ENCODE measurements at regions not wholly inside any gene's neighbourhood (a gene's known extent, or its start where the extent isn't known, plus 50 kb on each side); places are given as distances from the start of the nearest gene placed in this dataset.

GRCh38 chr6:113383701-113384100 is 473.4 kb upstream of the MARCKS start:
- TF ChIP-seq EZH2 (IDR thresholded peaks at IDR 0.05; ENCODE audit: low read depth, unreplicated experiment) (no peak), CREB1 (CRISPR knock-in tag; IDR thresholded peaks at IDR 0.05; ENCODE audit: low read depth) (no peak), REST (IDR thresholded peaks at IDR 0.05; ENCODE audit: unreplicated experiment) (no peak), EZH2phosphoT487 (IDR thresholded peaks at IDR 0.05; ENCODE audit: unreplicated experiment) (no peak), POLR2AphosphoS5 (IDR thresholded peaks at IDR 0.05; ENCODE audit: low read depth) (no peak), ZNF331 (CRISPR knock-in tag; IDR thresholded peaks at IDR 0.05; ENCODE audit: low read depth) (no peak), ZNF114 (CRISPR knock-in tag; IDR thresholded peaks at IDR 0.05) (no peak), JUNB (IDR thresholded peaks at IDR 0.05; ENCODE audit: unreplicated experiment) (no peak), STAT1 (IDR thresholded peaks at IDR 0.05; ENCODE audit: unreplicated experiment) (no peak), NANOG (IDR thresholded peaks at IDR 0.05; ENCODE audit: borderline replicate concordance) (no peak)
- TF ChIP-seq, protein P1, sequence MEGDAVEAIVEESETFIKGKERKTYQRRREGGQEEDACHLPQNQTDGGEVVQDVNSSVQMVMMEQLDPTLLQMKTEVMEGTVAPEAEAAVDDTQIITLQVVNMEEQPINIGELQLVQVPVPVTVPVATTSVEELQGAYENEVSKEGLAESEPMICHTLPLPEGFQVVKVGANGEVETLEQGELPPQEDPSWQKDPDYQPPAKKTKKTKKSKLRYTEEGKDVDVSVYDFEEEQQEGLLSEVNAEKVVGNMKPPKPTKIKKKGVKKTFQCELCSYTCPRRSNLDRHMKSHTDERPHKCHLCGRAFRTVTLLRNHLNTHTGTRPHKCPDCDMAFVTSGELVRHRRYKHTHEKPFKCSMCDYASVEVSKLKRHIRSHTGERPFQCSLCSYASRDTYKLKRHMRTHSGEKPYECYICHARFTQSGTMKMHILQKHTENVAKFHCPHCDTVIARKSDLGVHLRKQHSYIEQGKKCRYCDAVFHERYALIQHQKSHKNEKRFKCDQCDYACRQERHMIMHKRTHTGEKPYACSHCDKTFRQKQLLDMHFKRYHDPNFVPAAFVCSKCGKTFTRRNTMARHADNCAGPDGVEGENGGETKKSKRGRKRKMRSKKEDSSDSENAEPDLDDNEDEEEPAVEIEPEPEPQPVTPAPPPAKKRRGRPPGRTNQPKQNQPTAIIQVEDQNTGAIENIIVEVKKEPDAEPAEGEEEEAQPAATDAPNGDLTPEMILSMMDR (conservative IDR thresholded peaks at IDR 0.05; ENCODE audit: low read depth in 2 of 2): no peak
